ENCODE measurements at regions not wholly inside any gene's neighbourhood (a gene's known extent, or its start where the extent isn't known, plus 50 kb on each side); places are given as distances from the start of the nearest gene placed in this dataset.

- Histone ChIP-seq H3K36me3 (ENCODE audit: control insufficient read depth in 2 of 2, insufficient read depth in 2 of 2, low read length in 2 of 2) (no peaks in the 10 kb centered on the region), H3K27me3 (ENCODE audit: control insufficient read depth in 2 of 2, insufficient read depth in 2 of 2, low read length in 2 of 2) (no peaks in the 10 kb centered on the region), H3K9ac (ENCODE audit: low read depth in 1 of 2, low read length in 2 of 2) (no peak overlapping the region), H3K27ac (ENCODE audit: low read depth in 2 of 2, low read length in 2 of 2) (no peak overlapping the region), H3K4me1 (ENCODE audit: control insufficient read depth in 2 of 2, insufficient read depth in 2 of 2, low read length in 2 of 2) (no peaks in the 10 kb centered on the region), H3K4me3 (ENCODE audit: low read length in 2 of 2) (no peak overlapping the region), H3K9me3 (ENCODE audit: control insufficient read depth in 2 of 2, low read length in 2 of 2) (no peaks in the 10 kb centered on the region)
These were observed 643.8 kb downstream of the SORCS1 start for GRCh38 chr10:106520698-106521097.

GRCh38 chr10:106519376-106520030, 645.0 kb downstream of the SORCS1 start:
- Histone ChIP-seq H3K9me3 (ENCODE audit: control insufficient read depth in 2 of 2, low read length in 2 of 2) (no peaks in the 10 kb centered on the region), H3K27ac (ENCODE audit: low read depth in 2 of 2, low read length in 2 of 2) (no peak overlapping the region), H3K27me3 (ENCODE audit: control insufficient read depth in 2 of 2, insufficient read depth in 2 of 2, low read length in 2 of 2) (no peaks in the 10 kb centered on the region), H3K9ac (ENCODE audit: low read depth in 1 of 2, low read length in 2 of 2) (no peak overlapping the region), H3K4me1 (ENCODE audit: control insufficient read depth in 2 of 2, insufficient read depth in 2 of 2, low read length in 2 of 2) (no peaks in the 10 kb centered on the region), H3K4me3 (ENCODE audit: low read length in 2 of 2) (no peak overlapping the region), H3K36me3 (ENCODE audit: control insufficient read depth in 2 of 2, insufficient read depth in 2 of 2, low read length in 2 of 2) (no peaks in the 10 kb centered on the region)

- Histone ChIP-seq H3K9me3 (ENCODE audit: control insufficient read depth in 2 of 2, low read length in 2 of 2) (no peaks in the 10 kb centered on the region), H3K27me3 (ENCODE audit: control insufficient read depth in 2 of 2, insufficient read depth in 2 of 2, low read length in 2 of 2) (no peaks in the 10 kb centered on the region), H3K4me3 (ENCODE audit: low read length in 2 of 2) (no peak overlapping the region), H3K36me3 (ENCODE audit: control insufficient read depth in 2 of 2, insufficient read depth in 2 of 2, low read length in 2 of 2) (no peaks in the 10 kb centered on the region), H3K27ac (ENCODE audit: low read depth in 2 of 2, low read length in 2 of 2) (no peak overlapping the region), H3K9ac (ENCODE audit: low read depth in 1 of 2, low read length in 2 of 2) (no peak overlapping the region), H3K4me1 (ENCODE audit: control insufficient read depth in 2 of 2, insufficient read depth in 2 of 2, low read length in 2 of 2) (no peaks in the 10 kb centered on the region)
These were observed 649.2 kb downstream of the SORCS1 start for GRCh38 chr10:106515206-106515790.

DNA sequence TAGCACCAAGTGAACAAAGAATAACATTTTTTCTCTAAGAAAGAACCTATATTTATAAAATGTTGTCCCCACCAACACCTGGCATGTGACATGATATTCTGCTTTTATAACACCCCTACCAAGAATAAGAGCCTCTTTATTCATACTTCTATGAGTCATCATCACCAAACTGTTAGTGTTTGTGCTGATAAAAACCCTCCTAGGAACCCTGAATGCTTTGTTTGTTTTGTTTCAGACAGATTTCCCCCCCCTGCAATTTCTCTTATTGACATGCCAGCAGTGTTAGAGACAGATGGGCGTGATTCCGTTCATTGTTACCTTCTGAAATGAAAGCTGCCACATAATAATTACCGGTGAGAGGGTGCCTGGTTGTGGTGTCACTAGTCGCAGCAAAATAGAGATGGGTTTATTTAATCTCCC, 651.1 kb downstream of the SORCS1 start:
- Histone ChIP-seq H3K4me1 (ENCODE audit: control insufficient read depth in 2 of 2, insufficient read depth in 2 of 2, low read length in 2 of 2) (no peaks in the 10 kb centered on the region), H3K9me3 (ENCODE audit: control insufficient read depth in 2 of 2, low read length in 2 of 2) (no peaks in the 10 kb centered on the region), H3K36me3 (ENCODE audit: control insufficient read depth in 2 of 2, insufficient read depth in 2 of 2, low read length in 2 of 2) (no peaks in the 10 kb centered on the region), H3K4me3 (ENCODE audit: low read length in 2 of 2) (no peak overlapping the region), H3K9ac (ENCODE audit: low read depth in 1 of 2, low read length in 2 of 2) (no peak overlapping the region), H3K27me3 (ENCODE audit: control insufficient read depth in 2 of 2, insufficient read depth in 2 of 2, low read length in 2 of 2) (no peaks in the 10 kb centered on the region), H3K27ac (ENCODE audit: low read depth in 2 of 2, low read length in 2 of 2) (no peak overlapping the region)

DNA sequence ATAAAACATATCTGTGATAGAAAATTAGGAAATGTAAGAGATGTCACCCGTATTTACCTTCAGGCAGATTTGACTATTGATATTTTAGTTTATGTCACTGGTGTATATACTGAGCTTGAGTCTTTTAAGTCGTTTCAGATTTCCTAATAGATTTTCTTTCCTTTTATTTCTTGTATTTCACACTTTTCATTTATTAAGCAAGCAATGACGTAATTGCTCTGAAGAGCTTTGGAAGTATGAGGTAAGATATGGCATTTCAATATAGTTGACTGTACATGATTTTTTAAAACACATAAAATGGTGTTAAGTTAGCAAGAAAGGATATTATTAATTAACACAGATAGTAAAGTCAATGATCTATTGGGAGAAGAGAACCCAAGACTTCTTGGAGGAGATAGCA, 652.6 kb downstream of the SORCS1 start:
- no peak overlapping the region for H3K9ac ChIP-seq (ENCODE audit: low read depth in 1 of 2, low read length in 2 of 2)
- no peaks in the 10 kb centered on the region for H3K9me3 ChIP-seq (ENCODE audit: control insufficient read depth in 2 of 2, low read length in 2 of 2)
- H3K4me1 ChIP-seq (ENCODE audit: control insufficient read depth in 2 of 2, insufficient read depth in 2 of 2, low read length in 2 of 2) = no peaks in the 10 kb centered on the region
- no peak overlapping the region for H3K27ac ChIP-seq (ENCODE audit: low read depth in 2 of 2, low read length in 2 of 2)
- H3K36me3 ChIP-seq (ENCODE audit: control insufficient read depth in 2 of 2, insufficient read depth in 2 of 2, low read length in 2 of 2) = no peaks in the 10 kb centered on the region
- H3K27me3 ChIP-seq (ENCODE audit: control insufficient read depth in 2 of 2, insufficient read depth in 2 of 2, low read length in 2 of 2) = no peaks in the 10 kb centered on the region
- no peak overlapping the region for H3K4me3 ChIP-seq (ENCODE audit: low read length in 2 of 2)

DNA sequence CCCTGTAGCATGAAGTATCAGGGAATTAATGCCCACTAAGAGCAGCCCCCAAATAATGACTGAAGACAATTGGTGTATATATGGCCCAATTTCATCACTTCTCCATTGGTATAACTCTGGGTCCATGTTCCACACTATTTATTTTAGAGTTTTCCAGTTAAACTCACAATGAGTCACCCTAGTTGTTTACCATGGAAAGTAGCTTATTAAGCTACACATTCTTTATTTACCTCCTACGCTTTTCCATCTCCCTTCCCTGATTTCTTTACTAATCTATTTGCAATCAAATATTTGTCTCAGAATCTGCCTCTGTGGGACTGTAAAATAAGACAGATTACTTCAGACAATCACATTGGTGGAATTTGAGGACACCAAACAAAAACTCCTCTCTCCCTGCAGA, 655.6 kb downstream of the SORCS1 start:
- H3K4me3 ChIP-seq (ENCODE audit: low read length in 2 of 2) = no peak overlapping the region
- no peaks in the 10 kb centered on the region for H3K4me1 ChIP-seq (ENCODE audit: control insufficient read depth in 2 of 2, insufficient read depth in 2 of 2, low read length in 2 of 2)
- no peak overlapping the region for H3K27ac ChIP-seq (ENCODE audit: low read depth in 2 of 2, low read length in 2 of 2)
- H3K9ac ChIP-seq (ENCODE audit: low read depth in 1 of 2, low read length in 2 of 2) = no peak overlapping the region
- no peaks in the 10 kb centered on the region for H3K36me3 ChIP-seq (ENCODE audit: control insufficient read depth in 2 of 2, insufficient read depth in 2 of 2, low read length in 2 of 2)
- H3K27me3 ChIP-seq (ENCODE audit: control insufficient read depth in 2 of 2, insufficient read depth in 2 of 2, low read length in 2 of 2) = no peaks in the 10 kb centered on the region
- no peaks in the 10 kb centered on the region for H3K9me3 ChIP-seq (ENCODE audit: control insufficient read depth in 2 of 2, low read length in 2 of 2)

DNA sequence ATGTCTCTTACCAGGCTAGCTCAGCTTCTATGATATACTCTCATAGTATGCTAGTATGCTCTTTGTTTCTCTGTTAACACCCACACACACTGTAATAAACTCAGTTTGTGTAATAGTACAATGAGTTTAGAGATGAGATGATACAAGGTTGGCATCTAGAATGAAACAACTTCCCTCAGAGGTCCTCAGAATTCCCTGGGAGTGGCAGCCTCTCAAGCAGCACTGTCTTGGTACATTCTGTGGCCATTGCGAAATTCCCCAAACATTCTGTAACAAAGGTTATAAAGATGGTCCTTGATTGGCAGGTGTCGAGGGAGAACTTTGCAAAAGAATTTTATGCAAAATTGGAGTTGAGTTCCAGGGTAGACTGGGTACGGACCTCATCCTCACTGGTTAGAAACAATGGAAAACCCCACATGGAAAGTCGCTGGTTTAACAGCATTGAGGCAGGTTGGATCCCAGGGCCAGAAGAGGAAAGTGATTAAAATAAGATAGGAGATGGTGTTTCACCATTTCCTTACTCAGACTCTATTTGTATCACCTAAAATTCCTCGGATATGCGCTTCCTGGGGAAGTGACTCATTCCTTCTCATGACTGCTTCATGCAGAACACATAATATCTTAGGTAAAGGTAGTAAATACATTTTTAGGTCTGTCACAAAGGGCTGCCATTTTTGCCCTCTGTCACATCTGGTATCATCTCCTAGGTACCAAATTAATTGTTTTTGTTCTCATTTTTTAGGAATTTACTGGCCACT, 657.8 kb downstream of the SORCS1 start:
- H3K27ac ChIP-seq (ENCODE audit: low read depth in 2 of 2, low read length in 2 of 2) = no peak overlapping the region
- no peaks in the 10 kb centered on the region for H3K27me3 ChIP-seq (ENCODE audit: control insufficient read depth in 2 of 2, insufficient read depth in 2 of 2, low read length in 2 of 2)
- H3K4me1 ChIP-seq (ENCODE audit: control insufficient read depth in 2 of 2, insufficient read depth in 2 of 2, low read length in 2 of 2) = no peaks in the 10 kb centered on the region
- H3K4me3 ChIP-seq (ENCODE audit: low read length in 2 of 2) = no peak overlapping the region
- H3K9me3 ChIP-seq (ENCODE audit: control insufficient read depth in 2 of 2, low read length in 2 of 2) = no peaks in the 10 kb centered on the region
- H3K36me3 ChIP-seq (ENCODE audit: control insufficient read depth in 2 of 2, insufficient read depth in 2 of 2, low read length in 2 of 2) = no peaks in the 10 kb centered on the region
- H3K9ac ChIP-seq (ENCODE audit: low read depth in 1 of 2, low read length in 2 of 2) = no peak overlapping the region

GRCh38 chr10:106504536-106504935, 660.0 kb downstream of the SORCS1 start:
- Histone ChIP-seq H3K27me3 (ENCODE audit: control insufficient read depth in 2 of 2, insufficient read depth in 2 of 2, low read length in 2 of 2) (no peaks in the 10 kb centered on the region), H3K9me3 (ENCODE audit: control insufficient read depth in 2 of 2, low read length in 2 of 2) (no peaks in the 10 kb centered on the region), H3K9ac (ENCODE audit: low read depth in 1 of 2, low read length in 2 of 2) (no peak overlapping the region), H3K4me3 (ENCODE audit: low read length in 2 of 2) (no peak overlapping the region), H3K36me3 (ENCODE audit: control insufficient read depth in 2 of 2, insufficient read depth in 2 of 2, low read length in 2 of 2) (no peaks in the 10 kb centered on the region), H3K27ac (ENCODE audit: low read depth in 2 of 2, low read length in 2 of 2) (no peak overlapping the region), H3K4me1 (ENCODE audit: control insufficient read depth in 2 of 2, insufficient read depth in 2 of 2, low read length in 2 of 2) (no peaks in the 10 kb centered on the region)

DNA sequence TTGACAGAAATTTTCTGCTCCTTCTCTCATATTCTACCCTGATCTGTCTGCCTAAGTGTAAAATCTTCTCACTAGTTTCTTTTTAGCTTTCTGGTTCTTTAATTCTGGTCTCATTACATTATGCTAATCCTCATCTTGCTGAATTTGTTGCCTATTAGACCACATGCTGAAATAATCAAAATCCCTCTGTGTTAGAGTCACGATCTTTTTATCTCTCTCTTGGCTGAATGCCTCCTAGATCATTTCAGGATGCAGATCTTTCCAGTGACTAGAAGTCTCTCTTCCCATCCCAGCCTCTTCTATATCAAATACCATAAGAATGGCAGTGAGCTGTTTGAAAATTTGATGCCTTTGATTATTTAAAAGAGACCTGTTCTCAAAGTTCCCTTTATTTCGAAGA, 661.9 kb downstream of the SORCS1 start:
- H3K36me3 ChIP-seq (ENCODE audit: control insufficient read depth in 2 of 2, insufficient read depth in 2 of 2, low read length in 2 of 2) = no peaks in the 10 kb centered on the region
- no peak overlapping the region for H3K27ac ChIP-seq (ENCODE audit: low read depth in 2 of 2, low read length in 2 of 2)
- no peaks in the 10 kb centered on the region for H3K9me3 ChIP-seq (ENCODE audit: control insufficient read depth in 2 of 2, low read length in 2 of 2)
- no peaks in the 10 kb centered on the region for H3K27me3 ChIP-seq (ENCODE audit: control insufficient read depth in 2 of 2, insufficient read depth in 2 of 2, low read length in 2 of 2)
- no peak overlapping the region for H3K9ac ChIP-seq (ENCODE audit: low read depth in 1 of 2, low read length in 2 of 2)
- H3K4me3 ChIP-seq (ENCODE audit: low read length in 2 of 2) = no peak overlapping the region
- H3K4me1 ChIP-seq (ENCODE audit: control insufficient read depth in 2 of 2, insufficient read depth in 2 of 2, low read length in 2 of 2) = no peaks in the 10 kb centered on the region

- Histone ChIP-seq H3K4me3 (ENCODE audit: low read length in 2 of 2) (no peak overlapping the region), H3K9ac (ENCODE audit: low read depth in 1 of 2, low read length in 2 of 2) (no peak overlapping the region), H3K4me1 (ENCODE audit: control insufficient read depth in 2 of 2, insufficient read depth in 2 of 2, low read length in 2 of 2) (no peaks in the 10 kb centered on the region), H3K27me3 (ENCODE audit: control insufficient read depth in 2 of 2, insufficient read depth in 2 of 2, low read length in 2 of 2) (no peaks in the 10 kb centered on the region), H3K9me3 (ENCODE audit: control insufficient read depth in 2 of 2, low read length in 2 of 2) (no peaks in the 10 kb centered on the region), H3K27ac (ENCODE audit: low read depth in 2 of 2, low read length in 2 of 2) (no peak overlapping the region), H3K36me3 (ENCODE audit: control insufficient read depth in 2 of 2, insufficient read depth in 2 of 2, low read length in 2 of 2) (no peaks in the 10 kb centered on the region)
These were observed 663.5 kb downstream of the SORCS1 start for GRCh38 chr10:106500925-106501525.

Data from mucosa of rectum (tissue), 2 donors.